Uterus (tissue), 2 donors: ENCODE measurements at regions not wholly inside any gene's neighbourhood (a gene's known extent, or its start where the extent isn't known, plus 50 kb on each side); places are given as distances from the start of the nearest gene placed in this dataset.

Source experiments
- POLR2A ChIP-seq, 2 donors: fragments of 450-650 bp; IDR thresholded peaks; one replicate each; pipeline ENCODE4 v1.6.1; 2016; ENCODE audit warnings: antibody characterized with exemption in 2 of 2, mild to moderate bottlenecking in 1 of 2, moderate library complexity in 1 of 2
- TF ChIP-seq, protein P1 (sequence below), 4 experiments: fragments of 200-600 bp in 2 of 4; fragments of 450-650 bp in 2 of 4; sonication (generic) in 2 of 4; IDR thresholded peaks; one replicate each; pipeline ENCODE4 v1.5.1; 2016 to 2019; ENCODE audit warnings: antibody characterized with exemption in 4 of 4, mild to moderate bottlenecking in 2 of 4, moderate library complexity in 1 of 4

DNA sequence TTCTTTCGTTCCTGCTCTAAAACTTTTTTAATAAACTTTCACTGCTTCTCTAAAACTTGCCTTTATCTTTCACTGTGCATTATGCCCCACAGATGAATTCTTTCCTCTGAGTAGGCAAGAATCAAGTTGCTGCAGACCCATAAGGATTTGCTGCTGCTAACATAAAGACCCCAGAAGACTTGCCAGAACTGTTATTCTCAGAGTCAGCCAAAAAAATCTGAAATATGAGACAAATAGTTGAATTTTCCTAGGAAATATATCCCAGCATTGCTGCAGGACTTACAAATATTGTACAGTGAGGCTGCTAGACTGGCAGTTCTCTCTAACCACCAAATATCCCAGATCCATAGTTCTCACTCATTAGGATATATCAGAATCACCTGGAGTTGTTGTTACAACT, 349.1 kb upstream of the FLRT2 start:
- TF ChIP-seq, protein P1, sequence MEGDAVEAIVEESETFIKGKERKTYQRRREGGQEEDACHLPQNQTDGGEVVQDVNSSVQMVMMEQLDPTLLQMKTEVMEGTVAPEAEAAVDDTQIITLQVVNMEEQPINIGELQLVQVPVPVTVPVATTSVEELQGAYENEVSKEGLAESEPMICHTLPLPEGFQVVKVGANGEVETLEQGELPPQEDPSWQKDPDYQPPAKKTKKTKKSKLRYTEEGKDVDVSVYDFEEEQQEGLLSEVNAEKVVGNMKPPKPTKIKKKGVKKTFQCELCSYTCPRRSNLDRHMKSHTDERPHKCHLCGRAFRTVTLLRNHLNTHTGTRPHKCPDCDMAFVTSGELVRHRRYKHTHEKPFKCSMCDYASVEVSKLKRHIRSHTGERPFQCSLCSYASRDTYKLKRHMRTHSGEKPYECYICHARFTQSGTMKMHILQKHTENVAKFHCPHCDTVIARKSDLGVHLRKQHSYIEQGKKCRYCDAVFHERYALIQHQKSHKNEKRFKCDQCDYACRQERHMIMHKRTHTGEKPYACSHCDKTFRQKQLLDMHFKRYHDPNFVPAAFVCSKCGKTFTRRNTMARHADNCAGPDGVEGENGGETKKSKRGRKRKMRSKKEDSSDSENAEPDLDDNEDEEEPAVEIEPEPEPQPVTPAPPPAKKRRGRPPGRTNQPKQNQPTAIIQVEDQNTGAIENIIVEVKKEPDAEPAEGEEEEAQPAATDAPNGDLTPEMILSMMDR (IDR thresholded peaks at IDR 0.05): no peak
- TF ChIP-seq POLR2A (IDR thresholded peaks at IDR 0.05): no peak
